Naive thymus-derived CD4-positive, alpha-beta T cell (primary cell): ENCODE measurements at regions not wholly inside any gene's neighbourhood (a gene's known extent, or its start where the extent isn't known, plus 50 kb on each side); places are given as distances from the start of the nearest gene placed in this dataset.
"Not testable (repeated sequence)": the region's sequence is repeated elsewhere in the genome, so short reads cannot be mapped to it uniquely, and the experiment has no call there.

Source experiments
- ATAC-seq: fragments of 150-1000 bp; cut with Tn5 transposase; 2 replicates; pipeline ENCODE4 v1.10.0; 2021; ENCODE audit warnings: mild to moderate bottlenecking, moderate library complexity
- CTCF ChIA-PET: fragments of 350-600 bp; sonication (Branson Sonifier 250); formaldehyde crosslinking; loops from one replicate; lab custom pipeline; 2021; ENCODE audit warnings: antibody characterized with exemption; lab: Charles Lee
- POLR2A ChIA-PET: fragments of 350-600 bp; sonication (Branson Sonifier 250); formaldehyde crosslinking; loops from one replicate; lab custom pipeline; 2021; ENCODE audit warnings: antibody characterized with exemption, inconsistent platforms; lab: Charles Lee
- DNase-seq, 9 donors: peaks; one replicate each; pipeline versions ENCODE4 v3.0.0 to v3.0.0-alpha.2; 2020 to 2022; ENCODE audit warnings: mixed read lengths in 1 of 9
- H3K27ac ChIP-seq: one replicate; pipeline ENCODE4 v1.7.0; 2013; ENCODE audit warnings: mild to moderate bottlenecking, low read depth, low read length, moderate library complexity
- H3K27me3 ChIP-seq, 2 donors: one replicate each; pipeline ENCODE4 v1.7.0; 2013; ENCODE audit warnings: low read length in 2 of 2, mild to moderate bottlenecking in 2 of 2, moderate library complexity in 2 of 2; ENCODE audit not compliant: control insufficient read depth in 2 of 2, insufficient read depth in 2 of 2
- H3K36me3 ChIP-seq, 3 experiments: 1 replicate in 2 of 3; 2 replicates in 1 of 3; pipeline ENCODE4 v1.7.0; 2013; ENCODE audit warnings: low read length in 3 of 3, mild to moderate bottlenecking in 3 of 3, moderate library complexity in 1 of 3; ENCODE audit not compliant: insufficient read depth in 3 of 3, control insufficient read depth in 2 of 3
- H3K4me1 ChIP-seq, 2 donors: one replicate each; pipeline ENCODE4 v1.7.0; 2013; ENCODE audit warnings: low read length in 2 of 2, mild to moderate bottlenecking in 2 of 2, moderate library complexity in 1 of 2; ENCODE audit not compliant: control insufficient read depth in 2 of 2, insufficient read depth in 2 of 2
- H3K4me3 ChIP-seq: 2 replicates; pipeline ENCODE4 v1.7.0; 2013; ENCODE audit warnings: mild to moderate bottlenecking, low read length
- H3K9me3 ChIP-seq, 3 experiments: 1 replicate in 2 of 3; 2 replicates in 1 of 3; pipeline ENCODE4 v1.7.0; 2013; ENCODE audit warnings: low read length in 3 of 3; ENCODE audit not compliant: control insufficient read depth in 2 of 3
- H3K27ac Mint-ChIP-seq, 9 donors: one replicate each; pipeline ENCODE4 v1.8.0; 2020 to 2022; ENCODE audit warnings: mixed read lengths in 9 of 9, mild to moderate bottlenecking in 8 of 9, moderate library complexity in 5 of 9, inconsistent platforms in 2 of 9
- H3K27me3 Mint-ChIP-seq, 5 donors: one replicate each; pipeline ENCODE4 v1.8.0; 2021 to 2022; ENCODE audit warnings: mixed read lengths in 5 of 5, mild to moderate bottlenecking in 1 of 5
- H3K36me3 Mint-ChIP-seq, 5 donors: one replicate each; pipeline ENCODE4 v1.8.0; 2020 to 2022; ENCODE audit warnings: mixed read lengths in 5 of 5, mild to moderate bottlenecking in 3 of 5, inconsistent platforms in 1 of 5
- H3K4me1 Mint-ChIP-seq, 7 donors: one replicate each; pipeline ENCODE4 v1.8.0; 2020 to 2022; ENCODE audit warnings: mixed read lengths in 7 of 7, mild to moderate bottlenecking in 3 of 7, inconsistent platforms in 1 of 7
- H3K4me3 Mint-ChIP-seq, 10 donors: one replicate each; pipeline ENCODE4 v1.8.0; 2020 to 2022; ENCODE audit warnings: mild to moderate bottlenecking in 10 of 10, mixed read lengths in 10 of 10, moderate library complexity in 6 of 10, inconsistent platforms in 2 of 10
- H3K9me3 Mint-ChIP-seq, 11 donors: one replicate each; pipeline ENCODE4 v1.8.0; 2020 to 2022; ENCODE audit warnings: mixed read lengths in 11 of 11, mild to moderate bottlenecking in 4 of 11, inconsistent platforms in 1 of 11, moderate library complexity in 1 of 11
- intact Hi-C, 2 donors: fragments of 100-400 bp; cut with micrococcal nuclease; formaldehyde crosslinking; loops; one replicate each; pipeline ENCODE4 v1.15.1; 2023

DNA sequence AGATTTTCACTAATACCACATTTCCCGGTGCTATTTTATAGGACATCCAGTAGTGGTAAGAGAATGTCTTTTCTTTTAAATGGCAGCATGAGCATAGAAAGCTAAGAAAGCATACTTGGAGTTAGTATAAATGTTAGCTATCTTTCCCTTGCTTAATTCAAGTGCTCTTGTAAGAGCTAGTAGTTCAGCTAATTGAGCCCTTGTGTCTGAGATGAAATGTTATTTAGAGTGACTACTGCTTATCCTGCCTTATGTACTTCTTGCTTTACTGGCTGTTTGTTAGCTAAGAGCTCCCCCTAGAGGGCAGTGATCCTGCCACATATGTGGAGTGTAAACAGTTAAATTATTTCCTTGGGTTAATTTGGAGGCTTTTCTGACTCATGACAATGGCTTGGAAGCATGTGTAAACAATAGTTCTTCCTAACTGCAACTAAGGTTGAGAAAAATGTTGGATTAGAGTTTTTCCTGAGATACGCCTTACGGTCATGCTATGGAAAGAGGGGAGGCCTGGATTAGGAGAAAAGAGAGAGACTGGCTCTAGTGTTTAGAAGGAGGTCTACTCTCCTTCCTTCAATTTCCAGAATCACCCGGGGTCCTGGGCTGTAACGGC lies 162.5 kb upstream of the TGIF2LX start:
- POLR2A ChIA-PET, H3K4me1 ChIP-seq, H3K27me3 ChIP-seq, DNase-seq, H3K4me3 ChIP-seq, H3K9me3 ChIP-seq, H3K9me3 Mint-ChIP-seq, H3K36me3 ChIP-seq, H3K4me3 Mint-ChIP-seq, ATAC-seq, H3K27ac Mint-ChIP-seq, H3K27ac ChIP-seq, H3K27me3 Mint-ChIP-seq, intact Hi-C loops, H3K4me1 Mint-ChIP-seq, H3K36me3 Mint-ChIP-seq: not testable (repeated sequence)
- CTCF ChIA-PET, result interaction anchor here (1.0 kb wide), 1 partner anchor 20 kb away, joined by 3 read pairs; no protein-coding TSS in a partner anchor

GRCh38 chrX:89771639-89772038 lies 150.1 kb upstream of the TGIF2LX start:
- H3K27ac ChIP-seq, POLR2A ChIA-PET, H3K27me3 ChIP-seq, H3K27ac Mint-ChIP-seq, H3K4me3 ChIP-seq, DNase-seq, H3K9me3 ChIP-seq, intact Hi-C loops, CTCF ChIA-PET, H3K36me3 ChIP-seq, H3K36me3 Mint-ChIP-seq, H3K9me3 Mint-ChIP-seq, H3K27me3 Mint-ChIP-seq, ATAC-seq, H3K4me3 Mint-ChIP-seq, H3K4me1 Mint-ChIP-seq, H3K4me1 ChIP-seq: not testable (repeated sequence)

GRCh38 chrX:89811440-89811839 lies 110.3 kb upstream of the TGIF2LX start:
- ATAC-seq, H3K27ac Mint-ChIP-seq, CTCF ChIA-PET, H3K4me3 ChIP-seq, H3K9me3 Mint-ChIP-seq, H3K36me3 Mint-ChIP-seq, H3K9me3 ChIP-seq, H3K4me3 Mint-ChIP-seq, POLR2A ChIA-PET, H3K4me1 ChIP-seq, H3K27me3 Mint-ChIP-seq, H3K4me1 Mint-ChIP-seq, intact Hi-C loops, DNase-seq, H3K27me3 ChIP-seq, H3K36me3 ChIP-seq, H3K27ac ChIP-seq: not testable (repeated sequence)

GRCh38 chrX:89839723-89840122 lies 82.0 kb upstream of the TGIF2LX start:
- H3K4me1 ChIP-seq, DNase-seq, H3K4me3 Mint-ChIP-seq, H3K27me3 Mint-ChIP-seq, H3K27ac Mint-ChIP-seq, H3K9me3 ChIP-seq, H3K9me3 Mint-ChIP-seq, H3K27ac ChIP-seq, ATAC-seq, H3K4me3 ChIP-seq, H3K36me3 Mint-ChIP-seq, H3K4me1 Mint-ChIP-seq, intact Hi-C loops, H3K36me3 ChIP-seq, POLR2A ChIA-PET, H3K27me3 ChIP-seq, CTCF ChIA-PET: not testable (repeated sequence)

DNA sequence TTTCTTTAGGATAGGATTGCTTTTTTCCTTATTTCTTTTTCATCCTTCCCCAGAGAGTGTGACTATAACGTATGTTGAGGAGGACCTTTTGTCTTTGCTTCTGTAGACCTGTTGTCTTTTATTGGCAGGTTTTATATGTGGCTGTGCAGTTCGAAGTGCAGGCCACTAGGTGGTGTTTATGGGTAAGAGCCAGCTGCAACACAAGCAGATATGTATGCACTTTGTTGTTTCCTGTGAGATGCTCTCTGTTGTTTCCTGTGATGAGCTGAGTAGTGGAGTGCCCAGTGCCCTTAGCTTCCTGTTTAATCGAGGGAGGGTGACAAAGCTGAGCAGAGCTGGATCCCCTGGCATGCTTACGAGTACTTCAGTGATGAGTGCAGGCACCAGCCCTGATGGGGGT lies 50.0 kb upstream of the TGIF2LX start:
- CTCF ChIA-PET, H3K4me1 ChIP-seq, POLR2A ChIA-PET, H3K4me3 Mint-ChIP-seq, H3K36me3 Mint-ChIP-seq, H3K27me3 Mint-ChIP-seq, H3K4me1 Mint-ChIP-seq, H3K27me3 ChIP-seq, H3K27ac ChIP-seq, H3K9me3 ChIP-seq, intact Hi-C loops, H3K27ac Mint-ChIP-seq, H3K36me3 ChIP-seq, ATAC-seq, H3K9me3 Mint-ChIP-seq, H3K4me3 ChIP-seq: not testable (repeated sequence)
- DNase-seq, result peak in 5 of 9 donors; percentile 2 to 42 (median 27)
